ENCODE measurements at regions not wholly inside any gene's neighbourhood (a gene's known extent, or its start where the extent isn't known, plus 50 kb on each side); places are given as distances from the start of the nearest gene placed in this dataset.
A peak's percentile ranks its signal among the peaks of the same experiment; 100 is the strongest.

DNA sequence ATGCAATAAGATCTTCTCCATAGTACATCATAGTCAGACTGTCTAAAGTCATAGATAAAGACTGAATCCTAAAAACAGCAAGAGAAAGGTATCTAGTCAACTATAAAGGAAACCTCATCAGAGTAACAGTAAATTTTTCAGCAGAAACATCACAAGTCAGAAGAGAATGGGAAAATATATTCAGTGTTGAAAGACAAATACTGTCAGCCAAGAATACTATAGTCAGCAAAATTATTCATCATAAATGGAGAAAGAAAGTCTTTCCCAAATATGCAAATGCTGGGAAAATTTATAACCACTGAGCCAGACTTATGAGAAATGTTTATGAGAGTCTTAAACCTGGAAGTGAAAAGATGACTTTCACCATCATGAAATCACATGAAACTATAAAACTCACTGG is 136.7 kb downstream of the KDR start:
- no peak for DNase-seq (ENCODE audit: low spot score)

DNA sequence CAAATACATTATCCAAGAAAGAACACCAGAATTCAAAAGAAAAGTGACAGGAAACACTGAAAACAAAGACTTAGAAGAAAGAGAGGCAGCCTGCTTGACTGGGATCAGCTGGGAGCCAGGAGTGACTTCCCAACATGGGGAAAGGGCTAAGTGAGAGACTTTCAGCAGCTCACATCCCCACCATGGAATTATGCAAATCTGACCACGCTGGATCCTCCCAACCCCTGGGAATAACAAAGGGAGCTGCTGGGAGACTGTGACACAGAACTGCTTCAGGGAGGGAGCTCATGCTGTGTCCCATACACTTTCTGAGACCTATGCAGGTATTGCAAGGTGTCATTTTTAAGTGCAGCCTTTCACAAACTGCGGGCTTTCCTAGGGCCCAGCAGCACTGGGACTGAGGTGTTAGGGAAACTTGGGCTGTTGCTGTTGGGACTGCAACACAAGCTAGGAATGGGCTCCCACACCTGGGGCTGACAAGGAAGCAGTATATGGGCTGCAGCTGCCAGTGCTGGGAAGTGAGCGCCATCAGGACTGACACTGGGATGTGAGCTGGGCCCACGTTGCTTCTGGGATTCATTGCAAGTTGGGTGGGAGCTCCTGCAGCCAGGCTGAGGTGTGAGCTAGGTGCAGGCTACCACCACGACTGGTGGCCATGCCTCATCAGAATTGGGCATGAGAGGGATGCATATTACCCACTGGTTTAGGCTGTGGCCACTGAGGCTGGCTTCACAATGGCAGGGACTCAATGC is 139.1 kb downstream of the KDR start:
- DNase-seq (ENCODE audit: low spot score) = no peak

DNA sequence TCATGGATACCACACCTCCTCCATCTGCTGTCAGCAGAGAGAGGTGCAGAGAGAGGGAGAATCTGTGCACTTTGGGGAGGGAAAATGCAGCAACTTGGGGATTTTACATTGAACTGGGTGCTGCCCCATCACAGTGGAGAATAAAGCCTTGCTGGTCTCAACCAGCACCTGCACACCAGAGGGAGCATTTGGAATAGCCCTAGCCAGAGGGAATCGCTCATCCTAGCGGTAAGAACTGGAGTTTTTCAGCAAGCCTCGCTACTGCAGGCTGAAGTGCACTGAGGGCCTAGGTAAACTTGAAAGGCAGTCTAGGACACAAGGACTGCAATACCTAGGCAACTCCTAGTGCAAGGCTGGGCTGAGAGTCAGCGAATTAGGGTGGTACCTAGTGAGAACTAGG is 148.7 kb downstream of the KDR start:
- no peak for DNase-seq (ENCODE audit: low spot score)

DNA sequence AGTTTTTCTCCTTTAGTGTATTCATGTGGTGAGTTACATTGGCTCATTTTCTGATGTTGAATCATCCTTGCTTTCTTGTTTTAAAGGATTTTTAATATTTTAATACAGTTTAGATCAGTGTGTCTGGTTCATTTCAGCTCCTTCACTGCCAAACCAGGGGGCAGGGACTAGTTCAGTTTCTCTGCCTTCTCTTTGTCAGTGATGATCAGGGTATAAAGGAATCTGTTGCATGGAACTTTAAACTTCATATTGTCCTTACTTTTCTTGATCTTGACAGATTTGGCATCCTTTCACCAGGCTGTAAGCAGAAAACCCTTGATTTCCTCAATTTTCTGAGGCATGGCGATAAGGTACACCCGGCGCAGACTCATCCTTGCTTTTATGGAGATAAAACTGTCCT is 149.4 kb downstream of the KDR start:
- DNase-seq (ENCODE audit: low spot score) = no peak

DNA sequence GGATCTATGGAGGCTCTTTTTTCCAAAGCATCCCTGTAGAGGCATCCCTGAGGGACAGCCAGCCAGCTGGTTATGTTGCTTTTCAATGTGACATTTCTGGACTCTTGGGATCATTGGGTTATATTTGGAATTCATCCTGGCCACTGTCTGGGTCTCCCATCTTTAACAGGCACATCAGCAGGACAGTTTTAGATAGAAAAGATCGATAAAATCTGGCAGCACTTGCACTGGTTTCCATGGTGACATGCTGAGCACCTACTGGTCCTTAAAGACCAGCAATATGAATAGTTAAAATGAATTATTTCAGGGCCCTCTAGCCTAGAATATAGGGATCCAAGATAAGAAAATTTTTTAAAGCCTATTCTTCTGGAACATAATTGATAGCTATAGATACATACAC is 151.6 kb downstream of the KDR start:
- no peak for DNase-seq (ENCODE audit: low spot score)

DNA sequence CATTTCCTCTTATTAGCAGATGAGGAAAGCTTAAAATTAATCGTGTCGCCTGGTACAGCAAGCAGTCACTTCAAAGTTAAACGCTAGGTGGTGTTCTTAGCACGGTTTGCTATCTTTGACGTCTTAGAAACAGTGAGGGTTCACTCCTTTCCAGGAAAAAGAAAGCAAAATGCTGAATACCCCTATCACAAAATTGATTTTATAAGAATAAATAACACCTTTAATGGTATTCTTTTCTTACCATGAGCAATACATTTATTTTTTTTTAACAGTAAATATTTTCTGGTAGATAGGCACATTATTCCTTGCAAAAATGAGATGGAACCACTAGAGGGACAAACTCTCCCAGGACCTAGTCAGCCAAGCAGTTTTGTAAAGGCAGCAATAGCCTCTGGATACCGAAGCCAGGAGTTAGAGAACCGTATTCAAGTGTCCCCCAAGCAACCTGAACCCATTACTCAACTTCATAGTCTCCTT is 153.9 kb downstream of the KDR start:
- no peak for DNase-seq (ENCODE audit: low spot score)

DNA sequence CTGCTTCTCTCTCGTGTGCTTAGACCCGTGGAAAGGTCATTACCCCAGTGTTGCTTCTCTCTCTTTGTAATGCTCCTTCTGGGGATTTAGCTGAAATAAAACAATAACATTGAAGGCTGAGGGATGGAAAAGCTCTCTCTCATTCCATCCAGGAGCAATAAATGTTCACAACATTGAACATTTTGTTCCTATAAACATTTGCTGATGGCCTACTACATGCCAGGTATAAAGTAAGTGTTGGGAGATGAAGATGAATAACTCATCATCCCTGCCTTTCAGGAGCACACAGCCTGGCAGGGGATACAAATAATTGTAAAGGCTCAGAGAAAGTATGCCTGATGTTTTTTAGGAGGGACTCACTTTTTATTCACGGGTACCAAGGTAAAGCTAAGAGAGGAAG is 158.1 kb downstream of the KDR start:
- no peak for DNase-seq (ENCODE audit: low spot score)

DNA sequence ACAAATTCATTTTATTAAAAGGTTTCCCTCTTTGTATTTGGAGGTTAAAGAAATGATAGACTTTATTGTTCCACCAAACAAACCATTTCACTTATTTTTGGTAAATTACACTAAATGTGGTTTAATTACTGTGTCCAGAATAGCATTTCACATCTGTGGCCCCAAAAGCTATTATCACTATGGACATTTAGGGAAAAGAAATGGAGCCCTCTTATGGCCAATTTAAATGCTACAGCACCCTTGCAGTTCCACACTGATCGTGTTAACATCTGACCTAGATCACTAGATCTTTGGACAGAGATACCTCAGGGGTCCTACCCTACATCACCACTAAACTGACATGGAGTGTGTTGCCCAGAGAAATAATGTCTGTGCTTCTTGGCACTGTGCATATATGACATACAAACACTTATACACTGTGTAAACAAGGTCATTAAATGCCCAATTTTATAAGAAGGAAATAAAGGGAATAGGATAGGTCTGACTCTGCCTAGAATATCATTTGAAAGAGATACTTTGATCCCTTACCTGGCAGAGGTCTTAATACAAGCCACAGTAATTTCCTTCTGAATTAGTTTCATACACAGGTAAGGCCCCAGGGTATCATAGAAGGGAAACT is 163.9 kb downstream of the KDR start:
- DNase-seq (ENCODE audit: low spot score) = peak; percentile 7

DNA sequence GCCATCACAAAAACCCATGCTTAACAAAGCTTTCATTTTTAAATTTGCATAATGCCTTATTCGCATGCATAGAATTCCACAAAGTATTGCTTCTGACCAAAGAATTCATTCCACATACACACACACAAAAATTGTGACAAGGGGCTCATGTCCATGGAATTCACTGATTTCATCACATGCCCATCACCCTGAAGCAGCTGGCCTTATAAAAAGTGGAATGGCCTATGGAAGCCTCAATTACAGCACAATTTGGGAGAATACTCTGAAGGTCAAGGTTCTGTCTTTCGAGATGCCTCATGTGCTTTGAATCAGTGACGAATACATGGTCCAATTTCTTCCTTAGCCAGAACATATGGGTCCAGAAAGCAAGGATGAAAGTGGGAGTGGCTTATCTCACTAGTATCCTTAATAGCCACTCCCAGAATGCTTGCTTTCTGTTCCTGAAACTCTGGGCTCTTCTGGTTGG is 165.7 kb downstream of the KDR start:
- no peak for DNase-seq (ENCODE audit: low spot score)

DNA sequence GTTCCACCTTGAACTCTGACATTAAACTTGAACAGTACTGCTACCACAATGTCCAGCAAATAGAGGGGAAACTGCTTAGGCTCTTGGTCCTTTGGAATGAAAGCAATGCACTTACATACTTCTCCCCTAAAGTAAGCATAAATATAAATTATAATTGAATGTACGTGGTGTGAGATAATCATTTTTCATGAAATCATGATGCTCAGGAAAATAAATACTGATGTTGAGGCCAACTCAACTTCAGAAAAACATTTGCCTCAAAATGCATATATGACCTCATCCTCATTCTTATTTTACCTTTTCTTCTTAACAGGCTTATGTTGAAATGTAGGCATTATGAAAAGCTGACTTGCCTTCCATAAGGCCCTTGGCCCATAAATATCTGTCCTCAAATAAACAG is 166.3 kb downstream of the KDR start:
- no peak for DNase-seq (ENCODE audit: low spot score)

DNA sequence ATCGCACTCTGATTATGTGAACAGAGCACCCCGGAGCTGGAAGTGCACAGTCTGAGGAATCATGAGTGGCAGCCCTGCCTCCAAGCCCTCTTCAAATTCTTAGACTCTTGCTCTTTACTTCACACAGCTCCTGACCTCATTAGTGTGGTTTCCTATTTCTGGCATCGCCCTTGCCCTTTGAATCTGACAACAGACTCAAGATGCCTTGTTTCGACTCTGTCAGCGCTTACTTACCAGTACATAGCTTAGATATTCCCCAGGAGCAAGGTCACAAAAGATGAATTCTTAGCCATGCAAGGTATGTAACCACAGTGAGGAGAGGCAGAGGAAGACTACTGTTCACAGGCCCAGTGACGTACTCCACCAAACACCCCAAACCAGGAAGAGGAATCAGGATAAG is 167.2 kb downstream of the KDR start:
- DNase-seq (ENCODE audit: low spot score) = peak; percentile 10

DNA sequence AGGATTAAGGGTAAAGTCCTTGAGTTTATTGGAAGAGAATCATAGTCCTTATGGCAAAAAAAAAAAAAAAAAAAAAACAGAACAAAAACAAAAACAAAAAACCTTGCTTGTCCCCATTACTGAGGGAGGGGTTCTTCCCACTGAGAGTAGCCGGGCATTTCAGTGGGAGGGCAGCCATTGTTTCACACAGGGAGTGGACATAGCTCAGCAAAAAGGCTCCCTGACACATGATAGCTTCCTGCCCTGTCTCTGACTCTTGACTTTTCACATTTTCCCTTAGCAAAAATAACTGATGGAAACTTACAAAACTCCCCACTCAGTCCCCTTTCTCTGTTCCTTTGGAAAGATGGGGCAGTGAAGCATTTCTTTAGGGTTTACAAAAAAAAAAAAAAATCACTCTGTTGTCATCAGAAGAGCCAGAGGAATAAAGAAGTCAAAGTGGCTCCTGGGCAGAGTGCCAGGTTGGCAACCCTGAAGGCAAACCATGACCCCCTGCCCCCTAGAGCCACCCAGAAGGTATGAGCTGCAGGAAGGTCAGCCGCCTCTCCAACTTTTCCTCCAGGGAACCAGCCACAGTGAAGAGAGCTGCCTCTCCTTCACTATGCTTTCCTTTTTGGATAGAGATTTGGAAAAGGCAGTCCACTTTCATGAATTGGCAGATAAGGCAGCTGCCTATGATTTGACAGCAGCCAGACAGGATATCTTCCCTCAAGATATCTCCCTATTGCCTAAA is 170.6 kb downstream of the KDR start:
- DNase-seq (ENCODE audit: low spot score) = no peak

DNA sequence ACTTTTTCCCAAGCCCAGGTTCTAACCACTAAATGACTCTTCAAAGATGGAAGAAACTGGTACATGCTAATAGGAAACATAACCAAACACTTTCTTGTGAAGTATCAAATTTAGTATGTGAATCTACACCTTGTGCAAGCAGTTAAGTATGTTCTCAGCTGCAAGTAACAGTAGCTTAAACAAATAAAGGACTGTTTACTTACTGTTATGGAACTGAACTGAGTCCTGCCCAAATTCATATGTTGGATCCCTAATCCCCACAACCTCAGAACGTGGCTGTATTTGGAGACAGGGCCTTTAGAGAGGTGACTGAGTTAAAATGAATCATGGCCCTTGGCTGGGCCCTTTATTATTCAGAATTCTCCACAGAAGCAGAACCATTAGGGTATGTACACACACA is 178.7 kb downstream of the KDR start:
- no peak for DNase-seq (ENCODE audit: low spot score)

DNA sequence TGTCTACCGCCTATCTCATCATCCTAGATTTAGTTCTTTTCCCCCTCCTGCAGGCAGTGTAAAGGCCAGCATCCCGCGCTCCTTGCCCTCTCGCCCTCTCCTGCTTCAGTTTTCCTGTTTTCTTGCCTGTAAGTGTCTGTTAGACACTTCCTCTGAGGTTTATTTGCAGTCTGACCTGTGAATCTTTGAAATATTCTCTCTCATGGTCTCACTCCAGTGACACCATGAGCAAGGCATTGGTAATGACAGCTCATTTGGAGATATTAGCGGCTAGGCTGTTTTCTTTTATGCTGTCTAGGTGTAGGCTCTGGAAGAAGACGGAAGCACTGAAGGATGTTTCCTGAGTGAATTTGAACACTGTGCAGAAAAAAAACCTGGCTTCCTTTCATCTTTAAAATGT is 179.6 kb downstream of the KDR start:
- no peak for DNase-seq (ENCODE audit: low spot score)

DNA sequence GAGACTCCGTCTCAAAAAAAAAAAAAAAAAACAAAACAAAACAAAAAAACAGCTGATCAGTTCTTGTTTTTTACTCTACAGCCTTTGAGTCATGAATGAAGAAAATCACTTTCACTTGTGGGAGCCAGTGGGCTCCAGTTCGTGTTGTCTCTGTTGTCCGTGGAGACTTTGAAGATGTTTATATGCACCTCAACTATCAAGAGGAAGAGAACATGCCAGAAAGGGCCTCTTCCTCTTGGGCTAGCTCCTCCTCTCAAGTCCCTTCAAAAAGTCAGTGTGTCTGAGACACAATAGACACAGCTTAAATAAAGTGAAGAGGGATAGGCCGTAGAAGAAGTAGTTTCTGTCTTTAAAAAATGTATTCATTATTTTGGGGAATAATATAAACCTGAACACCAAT is 182.7 kb downstream of the KDR start:
- DNase-seq (ENCODE audit: low spot score) = peak; percentile 67

DNA sequence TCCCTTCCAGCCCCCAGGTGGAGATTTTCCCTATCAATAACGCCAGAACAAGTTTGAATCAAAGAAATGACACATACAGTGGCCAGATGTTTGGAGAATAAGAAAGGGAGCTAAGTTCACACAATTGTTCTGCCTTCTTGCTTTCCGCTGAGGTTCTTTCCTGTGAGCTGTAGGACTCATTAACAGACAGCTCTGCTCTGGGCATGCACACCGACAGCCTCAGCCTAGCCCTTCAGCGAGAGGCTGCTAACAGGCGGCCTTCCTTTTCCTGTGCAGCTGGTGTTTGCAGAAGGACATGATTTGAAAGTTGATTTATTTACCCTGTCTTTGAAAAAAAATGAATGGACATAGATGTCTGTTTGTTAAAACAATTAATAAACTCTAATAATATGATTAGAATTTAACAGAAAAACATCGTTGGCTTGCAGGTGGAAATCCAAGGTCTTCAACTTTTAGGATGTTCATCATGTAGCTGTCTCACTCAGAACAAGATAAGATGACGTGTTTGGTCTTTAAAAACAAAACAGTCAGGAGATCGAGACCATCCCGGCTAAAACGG is 183.3 kb downstream of the KDR start:
- peak; percentile 52 for DNase-seq (ENCODE audit: low spot score)

DNA sequence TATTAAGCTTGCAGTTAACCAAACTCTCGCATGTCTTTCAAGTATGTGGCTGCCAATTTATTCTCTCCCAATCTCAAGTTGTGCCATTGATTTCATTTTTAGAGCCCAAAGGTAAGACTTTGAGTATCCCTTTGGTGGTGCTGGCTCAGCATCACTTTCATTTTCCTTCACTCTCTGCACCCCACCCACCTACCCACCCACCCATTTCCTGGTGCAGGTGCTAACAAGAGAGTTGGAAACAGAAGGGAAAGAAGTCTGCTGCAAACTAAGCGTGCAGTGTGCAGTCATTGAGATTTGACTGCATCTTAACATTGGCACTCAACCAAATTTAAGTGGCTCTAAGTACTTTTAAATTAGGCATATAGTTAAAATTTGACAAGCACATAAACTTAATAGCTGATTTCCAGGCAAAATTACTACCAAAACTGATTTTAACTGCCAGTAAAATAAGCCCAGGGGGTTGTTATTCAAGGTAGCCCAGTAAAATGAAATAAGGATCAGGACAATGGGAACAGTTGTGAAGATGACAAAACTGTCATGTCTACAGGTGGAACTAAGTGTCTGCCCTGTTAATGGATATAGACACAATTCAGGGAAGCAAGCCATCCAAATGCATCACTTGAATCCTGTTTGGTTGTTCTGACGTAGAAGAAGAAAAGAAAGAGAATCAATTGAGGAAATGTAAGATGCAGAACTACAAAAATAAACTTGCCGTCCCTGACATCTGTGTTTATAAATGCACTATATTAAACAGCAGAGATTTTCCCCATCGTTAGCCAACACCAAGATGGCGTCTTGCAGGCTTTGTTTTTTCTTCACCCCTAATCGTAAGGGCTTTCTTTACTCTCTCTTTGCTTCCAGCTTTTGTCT is 184.2 kb downstream of the KDR start:
- peak; percentile 23 for DNase-seq (ENCODE audit: low spot score)

DNA sequence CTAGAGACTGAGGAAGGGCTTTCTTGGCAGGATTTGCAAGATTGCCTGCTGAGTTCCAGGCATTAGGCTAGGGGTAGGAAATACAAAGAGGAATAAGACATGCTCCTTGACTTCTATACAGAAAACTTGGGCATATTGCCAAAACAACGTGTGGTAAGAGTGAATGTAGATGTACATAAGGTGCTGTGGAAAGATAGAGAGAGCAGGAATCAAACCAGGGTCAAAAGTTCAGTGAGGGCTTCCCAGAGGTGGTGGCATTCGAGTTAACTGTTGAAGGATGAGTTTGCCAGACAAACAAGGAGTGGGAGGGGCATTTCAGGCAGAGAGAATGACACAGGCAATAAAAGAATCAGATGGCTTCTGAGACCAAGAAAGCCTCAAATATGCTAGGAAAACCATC is 187.9 kb downstream of the KDR start:
- no peak for DNase-seq (ENCODE audit: low spot score)

DNA sequence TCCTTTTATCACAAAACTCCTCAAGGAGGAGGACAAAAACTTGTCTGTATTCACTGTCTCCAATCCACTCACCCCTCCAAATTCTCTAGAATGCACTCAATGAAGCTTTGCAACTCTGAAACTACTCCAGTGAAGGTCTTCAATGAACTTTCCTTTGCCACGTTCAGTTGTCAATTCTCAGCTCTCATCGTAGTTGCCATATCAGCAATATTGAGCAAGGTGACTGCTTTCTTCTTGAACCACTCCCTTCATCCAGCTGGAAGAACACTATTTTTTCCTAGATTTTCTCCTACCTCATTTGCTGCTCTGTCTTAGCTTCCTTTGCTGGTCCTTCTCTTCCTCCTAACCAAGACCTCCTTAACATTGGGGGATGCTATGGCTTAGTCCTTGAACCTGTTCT is 191.8 kb downstream of the KDR start:
- no peak for DNase-seq (ENCODE audit: low spot score)

DNA sequence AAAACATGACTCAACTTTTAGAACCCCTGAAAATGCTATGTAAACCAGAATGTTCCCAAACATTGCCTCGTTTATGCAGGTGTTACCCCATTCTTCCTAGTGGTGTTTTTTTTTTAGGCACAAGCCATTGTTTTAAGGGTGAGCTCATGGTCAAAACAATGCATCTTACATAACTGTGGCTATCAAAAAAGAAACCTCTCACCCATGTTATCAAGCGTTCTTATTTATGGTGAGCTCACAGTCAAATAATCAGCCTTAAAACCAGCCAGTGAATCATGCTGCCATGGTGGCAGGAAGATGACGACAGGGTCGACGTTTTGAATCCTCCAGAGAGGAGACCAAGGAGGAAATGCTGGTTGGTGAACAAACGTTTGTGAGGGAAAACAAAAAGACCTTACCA is 195.2 kb downstream of the KDR start:
- DNase-seq (ENCODE audit: low spot score) = no peak

DNA sequence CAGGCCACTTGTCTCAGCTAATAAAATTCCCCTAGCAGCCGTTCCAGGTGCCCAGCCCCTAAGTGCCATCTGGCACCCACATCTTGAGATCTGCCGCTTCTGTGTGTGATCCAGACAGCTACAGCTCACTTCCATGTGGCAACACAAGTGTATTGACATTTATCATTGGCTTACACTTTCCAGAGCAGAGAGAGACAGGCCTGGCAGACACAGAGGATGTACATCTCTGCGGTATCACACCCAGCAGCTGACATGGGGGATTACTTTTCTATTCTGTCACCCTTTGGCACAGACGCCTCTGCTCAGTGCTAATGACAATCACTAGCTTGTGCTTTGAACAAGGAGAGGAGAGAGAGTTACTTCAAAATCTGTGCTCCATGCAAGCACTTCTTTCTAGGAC is 195.9 kb downstream of the KDR start:
- no peak for DNase-seq (ENCODE audit: low spot score)

DNA sequence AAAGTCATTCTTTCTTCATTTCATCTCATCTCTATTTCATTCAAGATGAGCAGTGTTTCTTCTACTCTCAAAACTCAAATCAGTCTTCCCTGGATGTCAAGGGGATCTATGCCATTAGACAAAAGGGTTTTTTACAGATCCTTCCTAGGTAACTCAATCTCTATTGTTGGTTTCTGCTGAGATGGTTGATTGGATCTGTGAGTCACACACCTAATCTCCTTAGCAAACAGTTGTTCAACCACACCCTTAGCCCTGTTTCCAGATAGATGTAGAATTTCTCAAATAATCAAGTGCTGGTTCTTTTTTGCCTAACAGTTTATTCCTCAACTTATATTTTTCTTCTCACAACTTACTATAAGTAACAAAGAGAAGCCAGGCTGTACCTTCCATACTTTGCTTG is 200.5 kb downstream of the KDR start:
- DNase-seq (ENCODE audit: low spot score) = no peak
